Kidney (tissue), 13 donors: ENCODE measurements at regions not wholly inside any gene's neighbourhood (a gene's known extent, or its start where the extent isn't known, plus 50 kb on each side); places are given as distances from the start of the nearest gene placed in this dataset.

Experiments used
- DNase-seq, 5 donors: peaks; one replicate each; pipeline ENCODE4 v3.0.0-alpha.2; 2013 to 2020
- FAIRE-seq: peaks from 2 replicates; lab custom pipeline; 2012; peaks lifted over from hg19 to GRCh38; lab: Jason Lieb, UNC
- H3K27ac ChIP-seq, 2 donors: one replicate each; pipeline ENCODE4 v1.7.0; 2013; ENCODE audit warnings: low read depth in 2 of 2, low read length in 2 of 2, inconsistent platforms in 1 of 2
- H3K27me3 ChIP-seq: one replicate; pipeline ENCODE4 v1.7.1; 2013; ENCODE audit warnings: low read length, inconsistent platforms; ENCODE audit not compliant: control insufficient read depth, insufficient read depth
- H3K36me3 ChIP-seq, 3 donors: one replicate each; pipeline versions ENCODE4 v1.7.0 to v1.7.1; 2013; ENCODE audit warnings: low read length in 3 of 3, control low read depth in 1 of 3, inconsistent platforms in 1 of 3; ENCODE audit not compliant: insufficient read depth in 3 of 3, control insufficient read depth in 2 of 3
- H3K4me1 ChIP-seq, 3 donors: one replicate each; pipeline versions ENCODE4 v1.7.0 to v1.7.1; 2013; ENCODE audit warnings: low read length in 3 of 3, inconsistent platforms in 1 of 3, low read depth in 1 of 3; ENCODE audit not compliant: control insufficient read depth in 2 of 3, insufficient read depth in 2 of 3
- H3K4me3 ChIP-seq, 3 donors: one replicate each; pipeline versions ENCODE4 v1.7.0 to v1.8.1; 2013; ENCODE audit warnings: low read length in 3 of 3, control low read depth in 1 of 3, inconsistent platforms in 1 of 3
- H3K9ac ChIP-seq, 3 donors: one replicate each; pipeline versions ENCODE4 v1.7.0 to v1.7.1; 2013; ENCODE audit warnings: low read length in 3 of 3, control low read depth in 1 of 3, inconsistent platforms in 1 of 3
- H3K9me3 ChIP-seq, 3 donors: one replicate each; pipeline versions ENCODE4 v1.7.0 to v1.7.1; 2013; ENCODE audit warnings: low read length in 3 of 3, control low read depth in 1 of 3, inconsistent platforms in 1 of 3; ENCODE audit not compliant: control insufficient read depth in 2 of 3, insufficient read depth in 1 of 3
- intact Hi-C: fragments of 100-400 bp; cut with DNase I; formaldehyde crosslinking; loops from one replicate; pipeline ENCODE4 v1.11.1; 2022
- TF ChIP-seq, protein P1 (sequence below): IDR thresholded peaks from 3 replicates; pipeline ENCODE4 v1.5.1; 2012; ENCODE audit warnings: mild to moderate bottlenecking, moderate library complexity, borderline replicate concordance; ENCODE audit not compliant: insufficient read depth; ENCODE audit errors: extremely low read depth
- donor health status: control.
- donor health status: control.
- donor health status: control.
- donor health status: control.
- donor health status: control.
- donor health status: DM: yes; HTN: yes; CAD: no.
- donor health status: Normal renal cell carcinoma (clear cell type).

DNA sequence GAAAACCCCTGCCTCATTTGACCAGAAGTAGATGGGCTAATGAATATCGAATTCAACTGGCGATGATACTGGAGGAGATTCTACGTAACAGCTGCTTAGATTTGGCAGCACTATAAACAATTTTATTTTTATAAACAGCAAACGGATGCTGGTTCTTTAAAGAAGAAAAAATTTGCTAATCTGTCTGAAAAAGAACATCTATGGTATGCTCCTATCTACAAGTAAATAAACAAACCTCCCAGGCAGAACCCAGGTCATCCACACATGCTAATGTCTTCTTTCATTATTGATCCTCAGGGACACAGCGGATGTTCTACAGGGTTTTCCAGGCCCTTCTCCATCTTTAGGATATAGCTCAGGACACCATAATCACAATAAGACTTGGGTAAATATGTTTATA is 291.3 kb downstream of the ALDH8A1 start:
- Histone ChIP-seq H3K4me1 (no peaks in the 10 kb centered on the region), H3K36me3 (no peaks in the 10 kb centered on the region), H3K27ac (no peak overlapping the region), H3K9ac (no peak overlapping the region), H3K4me3 (peak overlapping the region in 1 of 3 donors; percentile 41), H3K9me3 (no peaks in the 10 kb centered on the region), H3K27me3 (no peaks in the 10 kb centered on the region)
- TF ChIP-seq, protein P1, sequence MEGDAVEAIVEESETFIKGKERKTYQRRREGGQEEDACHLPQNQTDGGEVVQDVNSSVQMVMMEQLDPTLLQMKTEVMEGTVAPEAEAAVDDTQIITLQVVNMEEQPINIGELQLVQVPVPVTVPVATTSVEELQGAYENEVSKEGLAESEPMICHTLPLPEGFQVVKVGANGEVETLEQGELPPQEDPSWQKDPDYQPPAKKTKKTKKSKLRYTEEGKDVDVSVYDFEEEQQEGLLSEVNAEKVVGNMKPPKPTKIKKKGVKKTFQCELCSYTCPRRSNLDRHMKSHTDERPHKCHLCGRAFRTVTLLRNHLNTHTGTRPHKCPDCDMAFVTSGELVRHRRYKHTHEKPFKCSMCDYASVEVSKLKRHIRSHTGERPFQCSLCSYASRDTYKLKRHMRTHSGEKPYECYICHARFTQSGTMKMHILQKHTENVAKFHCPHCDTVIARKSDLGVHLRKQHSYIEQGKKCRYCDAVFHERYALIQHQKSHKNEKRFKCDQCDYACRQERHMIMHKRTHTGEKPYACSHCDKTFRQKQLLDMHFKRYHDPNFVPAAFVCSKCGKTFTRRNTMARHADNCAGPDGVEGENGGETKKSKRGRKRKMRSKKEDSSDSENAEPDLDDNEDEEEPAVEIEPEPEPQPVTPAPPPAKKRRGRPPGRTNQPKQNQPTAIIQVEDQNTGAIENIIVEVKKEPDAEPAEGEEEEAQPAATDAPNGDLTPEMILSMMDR, result no peak
- DNase-seq (no peak), FAIRE-seq (no peak)
- intact Hi-C loops, result no loop called here

DNA sequence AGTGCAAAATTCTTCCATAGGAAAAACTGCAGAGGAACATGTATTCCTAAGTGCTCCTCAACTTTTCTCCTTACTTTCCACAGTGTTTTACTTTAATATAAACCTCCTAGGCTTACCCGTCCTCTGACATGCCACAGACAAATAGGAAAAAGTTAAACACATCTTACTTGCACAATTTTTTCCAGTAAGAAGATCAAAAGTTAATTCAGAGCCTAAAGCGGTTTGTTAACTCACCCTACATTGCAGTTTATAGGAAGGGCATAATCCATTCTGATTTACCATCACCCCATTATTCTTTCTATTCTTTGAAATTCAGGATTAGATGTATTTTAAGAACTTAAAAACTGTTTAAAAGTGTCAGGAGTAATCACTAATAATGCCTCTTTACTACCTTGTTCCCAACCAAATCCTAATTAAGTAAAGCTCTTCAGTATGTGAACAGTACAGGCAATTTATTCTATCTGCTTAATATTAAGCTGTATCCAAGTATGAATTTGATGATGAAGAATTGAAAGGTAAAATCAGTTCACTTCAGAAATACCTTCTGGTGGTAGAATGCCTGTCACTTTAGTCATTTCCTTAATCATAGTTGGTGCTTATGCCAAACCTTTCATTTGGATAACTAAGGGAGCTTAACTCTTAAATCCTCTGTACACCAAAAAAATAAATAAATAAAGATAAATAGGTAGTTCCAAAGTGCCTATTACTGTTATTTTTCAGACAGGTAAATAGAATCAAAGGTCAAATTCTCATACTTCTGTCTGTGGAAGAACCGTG is 292.0 kb downstream of the ALDH8A1 start:
- Histone ChIP-seq H3K4me1 (no peaks in the 10 kb centered on the region), H3K27ac (no peak overlapping the region), H3K4me3 (peak overlapping the region in 1 of 3 donors; percentile 41), H3K9ac (no peak overlapping the region), H3K27me3 (no peaks in the 10 kb centered on the region), H3K36me3 (no peaks in the 10 kb centered on the region), H3K9me3 (no peaks in the 10 kb centered on the region)
- no peak for DNase-seq
- intact Hi-C loops, result no loop called here
- TF ChIP-seq, protein P1, result no peak
- FAIRE-seq, result no peak

DNA sequence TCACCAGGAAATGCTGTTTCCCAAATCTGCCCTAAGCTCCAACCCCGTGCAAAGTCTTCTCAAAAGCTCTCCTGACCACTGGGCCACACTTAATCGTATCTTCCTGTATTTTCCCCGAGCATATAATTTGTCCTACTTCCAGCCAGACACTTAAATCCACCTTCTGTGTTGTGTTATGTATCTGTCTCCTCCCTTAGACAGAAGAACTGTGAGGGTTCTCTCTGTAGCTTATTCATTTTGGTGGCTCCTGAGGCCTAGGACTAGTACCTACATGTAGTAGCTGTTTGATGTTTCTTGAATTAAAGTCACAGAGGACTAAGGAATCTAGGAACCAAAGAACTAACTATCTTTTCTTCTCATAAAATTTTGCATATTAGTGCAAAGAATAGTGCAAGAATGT is 292.6 kb downstream of the ALDH8A1 start:
- H3K4me3 ChIP-seq, result no peak overlapping the region
- H3K9me3 ChIP-seq, result no peaks in the 10 kb centered on the region
- no peak for DNase-seq
- no peak overlapping the region for H3K27ac ChIP-seq
- intact Hi-C loops, result no loop called here
- TF ChIP-seq, protein P1, result no peak
- H3K4me1 ChIP-seq, result no peaks in the 10 kb centered on the region
- no peak overlapping the region for H3K9ac ChIP-seq
- no peaks in the 10 kb centered on the region for H3K27me3 ChIP-seq
- no peaks in the 10 kb centered on the region for H3K36me3 ChIP-seq
- no peak for FAIRE-seq
